Endothelial cell of umbilical vein (primary cell): ENCODE measurements at regions not wholly inside any gene's neighbourhood (a gene's known extent, or its start where the extent isn't known, plus 50 kb on each side); places are given as distances from the start of the nearest gene placed in this dataset.

Experiments
- EZH2 ChIP-seq: IDR thresholded peaks from 2 replicates; pipeline ENCODE4 v1.6.1; 2012; ENCODE audit warnings: borderline replicate concordance, low read depth, mild to moderate bottlenecking, moderate library complexity, low read length, inconsistent platforms; ENCODE audit not compliant: severe bottlenecking
- POLR2AphosphoS5 ChIP-seq: IDR thresholded peaks from 2 replicates; pipeline ENCODE4 v1.6.1; 2012; ENCODE audit warnings: low read depth, mild to moderate bottlenecking, control low read depth, low read length, moderate library complexity; ENCODE audit not compliant: insufficient read depth
- TF ChIP-seq, protein P1 (sequence below): IDR thresholded peaks from 2 replicates; pipeline ENCODE4 v1.6.1; 2011; ENCODE audit not compliant: insufficient read depth, insufficient read length
- TF ChIP-seq, protein P2 (sequence below), 2 donors: IDR thresholded peaks; 1 replicate in 1 of 2; 2 replicates in 1 of 2; pipeline ENCODE4 v1.5.1; 2011; ENCODE audit warnings: low read length in 2 of 2, mild to moderate bottlenecking in 2 of 2, moderate library complexity in 2 of 2, control low read depth in 1 of 2, inconsistent platforms in 1 of 2, low read depth in 1 of 2; ENCODE audit not compliant: insufficient read depth in 1 of 2; ENCODE audit errors: extremely low read depth in 1 of 2

DNA sequence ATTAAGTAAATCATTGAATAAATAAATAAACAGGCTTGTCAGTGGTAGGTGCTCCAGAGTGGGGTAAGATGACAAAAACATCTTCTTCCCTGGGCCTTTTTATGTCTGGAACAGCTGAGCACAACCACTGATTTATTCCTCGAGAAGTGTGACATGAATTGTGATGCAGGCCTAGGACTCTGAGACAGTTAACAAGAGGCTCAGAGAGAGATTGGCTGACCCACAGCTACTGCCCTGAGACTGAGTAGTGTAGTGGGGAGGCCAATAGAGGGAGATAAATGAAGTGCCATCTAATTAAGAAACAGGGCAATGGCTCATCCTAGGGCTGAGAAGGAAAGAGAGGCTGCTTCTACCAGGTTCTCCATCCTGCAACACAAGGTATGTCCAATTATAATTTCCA is 369.3 kb upstream of the TRPC7 start:
- no peak for TF ChIP-seq EZH2
- TF ChIP-seq POLR2AphosphoS5 = no peak
- TF ChIP-seq, protein P1, sequence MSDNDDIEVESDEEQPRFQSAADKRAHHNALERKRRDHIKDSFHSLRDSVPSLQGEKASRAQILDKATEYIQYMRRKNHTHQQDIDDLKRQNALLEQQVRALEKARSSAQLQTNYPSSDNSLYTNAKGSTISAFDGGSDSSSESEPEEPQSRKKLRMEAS = no peak
- TF ChIP-seq, protein P2, sequence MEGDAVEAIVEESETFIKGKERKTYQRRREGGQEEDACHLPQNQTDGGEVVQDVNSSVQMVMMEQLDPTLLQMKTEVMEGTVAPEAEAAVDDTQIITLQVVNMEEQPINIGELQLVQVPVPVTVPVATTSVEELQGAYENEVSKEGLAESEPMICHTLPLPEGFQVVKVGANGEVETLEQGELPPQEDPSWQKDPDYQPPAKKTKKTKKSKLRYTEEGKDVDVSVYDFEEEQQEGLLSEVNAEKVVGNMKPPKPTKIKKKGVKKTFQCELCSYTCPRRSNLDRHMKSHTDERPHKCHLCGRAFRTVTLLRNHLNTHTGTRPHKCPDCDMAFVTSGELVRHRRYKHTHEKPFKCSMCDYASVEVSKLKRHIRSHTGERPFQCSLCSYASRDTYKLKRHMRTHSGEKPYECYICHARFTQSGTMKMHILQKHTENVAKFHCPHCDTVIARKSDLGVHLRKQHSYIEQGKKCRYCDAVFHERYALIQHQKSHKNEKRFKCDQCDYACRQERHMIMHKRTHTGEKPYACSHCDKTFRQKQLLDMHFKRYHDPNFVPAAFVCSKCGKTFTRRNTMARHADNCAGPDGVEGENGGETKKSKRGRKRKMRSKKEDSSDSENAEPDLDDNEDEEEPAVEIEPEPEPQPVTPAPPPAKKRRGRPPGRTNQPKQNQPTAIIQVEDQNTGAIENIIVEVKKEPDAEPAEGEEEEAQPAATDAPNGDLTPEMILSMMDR (IDR thresholded peaks at IDR 0.05; ENCODE audit: extremely low read depth in 1 of 2, insufficient read depth in 1 of 2, low read depth in 1 of 2, low read length in 2 of 2) = no peak
